Fibroblast of skin of scalp (primary cell): ENCODE measurements at regions not wholly inside any gene's neighbourhood (a gene's known extent, or its start where the extent isn't known, plus 50 kb on each side); places are given as distances from the start of the nearest gene placed in this dataset.
A peak's percentile ranks its signal among the peaks of the same experiment; 100 is the strongest.
"Not testable (repeated sequence)": the region's sequence is repeated elsewhere in the genome, so short reads cannot be mapped to it uniquely, and the experiment has no call there.

Source experiments
- DNase-seq: peaks from one replicate; pipeline ENCODE4 v3.0.0-alpha.2; 2013

- no peak for DNase-seq
These were observed 270.0 kb upstream of the HSF2 start for GRCh38 chr6:122129313-122130025.

- peak; percentile 1 for DNase-seq
These were observed 269.5 kb upstream of the HSF2 start for GRCh38 chr6:122130026-122130348.

- no peak for DNase-seq
These were observed 268.9 kb upstream of the HSF2 start for GRCh38 chr6:122130518-122130917.

GRCh38 chr6:122136386-122136785 lies 263.1 kb upstream of the HSF2 start:
- DNase-seq: no peak

- no peak for DNase-seq
These were observed 259.4 kb upstream of the HSF2 start for GRCh38 chr6:122140031-122140430.

GRCh38 chr6:122141246-122141645 lies 258.2 kb upstream of the HSF2 start:
- DNase-seq: no peak

GRCh38 chr6:122143813-122144601 lies 255.4 kb upstream of the HSF2 start:
- DNase-seq: no peak

GRCh38 chr6:122145246-122145645 lies 254.2 kb upstream of the HSF2 start:
- no peak for DNase-seq

- DNase-seq: no peak
These were observed 253.7 kb upstream of the HSF2 start for GRCh38 chr6:122145741-122146240.

- no peak for DNase-seq
These were observed 252.2 kb upstream of the HSF2 start for GRCh38 chr6:122147291-122147690.

- DNase-seq: no peak
These were observed 248.4 kb upstream of the HSF2 start for GRCh38 chr6:122151066-122151465.

- no peak for DNase-seq
These were observed 247.7 kb upstream of the HSF2 start for GRCh38 chr6:122151763-122152162.

GRCh38 chr6:122153557-122153956 lies 245.9 kb upstream of the HSF2 start:
- no peak for DNase-seq

GRCh38 chr6:122154155-122154554 lies 245.3 kb upstream of the HSF2 start:
- no peak for DNase-seq

GRCh38 chr6:122154912-122155575 lies 244.4 kb upstream of the HSF2 start:
- no peak for DNase-seq

- DNase-seq: no peak
These were observed 238.3 kb upstream of the HSF2 start for GRCh38 chr6:122161136-122161535.

- no peak for DNase-seq
These were observed 234.4 kb upstream of the HSF2 start for GRCh38 chr6:122165014-122165413.

- DNase-seq: no peak
These were observed 229.2 kb upstream of the HSF2 start for GRCh38 chr6:122170274-122170673.

- no peak for DNase-seq
These were observed 220.5 kb upstream of the HSF2 start for GRCh38 chr6:122178988-122179387.

- DNase-seq: peak; percentile 16
These were observed 219.3 kb upstream of the HSF2 start for GRCh38 chr6:122180132-122180531.

- DNase-seq: no peak
These were observed 217.4 kb upstream of the HSF2 start for GRCh38 chr6:122182061-122182460.

- peak; percentile 43 for DNase-seq
These were observed 215.0 kb upstream of the HSF2 start for GRCh38 chr6:122184401-122184827.

GRCh38 chr6:122185458-122185857 lies 214.0 kb upstream of the HSF2 start:
- DNase-seq: not testable (repeated sequence)

- no peak for DNase-seq
These were observed 212.3 kb upstream of the HSF2 start for GRCh38 chr6:122187186-122187585.
